Activated T-cell treated with anti-CD3 and anti-CD28 coated beads for 48 hours (primary cell): ENCODE measurements at regions not wholly inside any gene's neighbourhood (a gene's known extent, or its start where the extent isn't known, plus 50 kb on each side); places are given as distances from the start of the nearest gene placed in this dataset.
"Not testable (repeated sequence)": the region's sequence is repeated elsewhere in the genome, so short reads cannot be mapped to it uniquely, and the experiment has no call there.

Source experiments
- DNase-seq: peaks from one replicate; pipeline ENCODE4 v3.0.0-alpha.2; 2020; ENCODE audit warnings: low read depth

- not testable (repeated sequence) for DNase-seq
These were observed 128.4 kb downstream of the TNFRSF13B start for GRCh38 chr17:16843511-16843910.

GRCh38 chr17:16842346-16842745 lies 129.6 kb downstream of the TNFRSF13B start:
- DNase-seq, result not testable (repeated sequence)

- not testable (repeated sequence) for DNase-seq
These were observed 130.0 kb downstream of the TNFRSF13B start for GRCh38 chr17:16841896-16842295.

GRCh38 chr17:16840219-16840618 lies 131.7 kb downstream of the TNFRSF13B start:
- not testable (repeated sequence) for DNase-seq

- DNase-seq, result not testable (repeated sequence)
These were observed 132.4 kb downstream of the TNFRSF13B start for GRCh38 chr17:16839242-16840175.

- DNase-seq, result not testable (repeated sequence)
These were observed 133.1 kb downstream of the TNFRSF13B start for GRCh38 chr17:16838795-16839194.

- DNase-seq, result not testable (repeated sequence)
These were observed 133.6 kb downstream of the TNFRSF13B start for GRCh38 chr17:16838287-16838686.

GRCh38 chr17:16837468-16838266 lies 134.3 kb downstream of the TNFRSF13B start:
- DNase-seq, result not testable (repeated sequence)

- DNase-seq, result not testable (repeated sequence)
These were observed 135.5 kb downstream of the TNFRSF13B start for GRCh38 chr17:16836315-16836915.

- not testable (repeated sequence) for DNase-seq
These were observed 138.4 kb downstream of the TNFRSF13B start for GRCh38 chr17:16833517-16833916.

- not testable (repeated sequence) for DNase-seq
These were observed 139.1 kb downstream of the TNFRSF13B start for GRCh38 chr17:16832853-16833252.

GRCh38 chr17:16832206-16832605 lies 139.7 kb downstream of the TNFRSF13B start:
- DNase-seq, result not testable (repeated sequence)

- DNase-seq, result not testable (repeated sequence)
These were observed 140.7 kb downstream of the CCDC144A start for GRCh38 chr17:16830770-16831169.

GRCh38 chr17:16830219-16830618 lies 140.2 kb downstream of the CCDC144A start:
- not testable (repeated sequence) for DNase-seq
